NB4 (cell line): ENCODE measurements at regions not wholly inside any gene's neighbourhood (a gene's known extent, or its start where the extent isn't known, plus 50 kb on each side); places are given as distances from the start of the nearest gene placed in this dataset.

Experiments
- CTCF ChIP-seq: IDR thresholded peaks from one replicate; pipeline ENCODE4 v1.5.1; 2012; ENCODE audit warnings: low read depth, low read length
- MYC ChIP-seq: IDR thresholded peaks from 2 replicates; pipeline ENCODE4 v1.6.1; 2011; ENCODE audit warnings: low read depth, low read length
- POLR2A ChIP-seq: IDR thresholded peaks from 2 replicates; pipeline ENCODE4 v1.6.1; 2011; ENCODE audit warnings: mild to moderate bottlenecking; ENCODE audit not compliant: insufficient read length; ENCODE audit errors: extremely low read depth

GRCh38 chr21:23478381-23478780, 2128.9 kb downstream of the MRPL39 start:
- TF ChIP-seq CTCF (no peak), POLR2A (no peak), MYC (no peak)
